ENCODE measurements at regions not wholly inside any gene's neighbourhood (a gene's known extent, or its start where the extent isn't known, plus 50 kb on each side); places are given as distances from the start of the nearest gene placed in this dataset.
"Not testable (repeated sequence)": the region's sequence is repeated elsewhere in the genome, so short reads cannot be mapped to it uniquely, and the experiment has no call there.

GRCh38 chr12:46546634-46547273 is 174.2 kb upstream of the SLC38A2 start:
- no peak for DNase-seq

GRCh38 chr12:46543378-46543795 is 170.8 kb upstream of the SLC38A2 start:
- not testable (repeated sequence) for DNase-seq

DNA sequence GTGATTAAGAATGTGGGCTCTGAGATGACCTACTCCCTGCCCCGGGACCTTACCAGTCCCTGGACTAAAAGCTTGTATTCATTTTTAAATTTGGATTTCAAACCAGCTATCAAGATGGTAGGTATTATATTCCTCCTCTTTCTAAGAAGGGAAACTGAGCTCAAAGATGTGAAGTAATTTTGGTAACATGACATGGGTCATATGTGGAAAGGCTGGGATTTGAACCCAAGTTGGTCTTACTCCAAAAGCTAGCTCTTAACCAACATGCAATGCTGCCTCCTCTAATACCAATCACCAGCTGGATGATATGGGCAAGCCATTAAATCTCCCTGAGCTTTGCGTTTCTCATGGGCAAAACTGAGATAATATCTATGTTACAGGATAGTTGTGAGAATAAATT is 166.4 kb upstream of the SLC38A2 start:
- DNase-seq: no peak

- no peak for DNase-seq
Measured at GRCh38 chr12:46537387-46537955, 164.9 kb upstream of the SLC38A2 start.

GRCh38 chr12:46536316-46536715 is 163.7 kb upstream of the SLC38A2 start:
- DNase-seq: not testable (repeated sequence)

DNA sequence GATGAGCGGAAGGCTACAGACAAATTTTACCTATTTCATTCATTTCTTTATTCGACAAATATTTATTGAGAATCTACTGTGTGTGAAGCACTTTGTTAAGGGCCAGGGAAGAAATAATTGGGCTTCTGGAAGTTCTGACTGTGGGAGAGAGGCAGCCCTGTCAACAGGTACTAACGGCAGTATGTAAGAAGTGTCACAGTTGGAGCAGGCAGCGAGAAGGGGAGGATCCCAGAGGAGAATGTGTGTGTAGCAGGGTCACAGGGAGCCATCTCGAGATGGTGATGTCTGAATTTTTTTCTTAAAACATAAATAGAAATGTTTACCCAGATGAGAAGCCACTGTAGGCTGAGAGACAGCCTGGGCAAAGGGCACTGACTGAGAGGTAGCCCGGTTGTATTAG is 163.3 kb upstream of the SLC38A2 start:
- DNase-seq: no peak

DNA sequence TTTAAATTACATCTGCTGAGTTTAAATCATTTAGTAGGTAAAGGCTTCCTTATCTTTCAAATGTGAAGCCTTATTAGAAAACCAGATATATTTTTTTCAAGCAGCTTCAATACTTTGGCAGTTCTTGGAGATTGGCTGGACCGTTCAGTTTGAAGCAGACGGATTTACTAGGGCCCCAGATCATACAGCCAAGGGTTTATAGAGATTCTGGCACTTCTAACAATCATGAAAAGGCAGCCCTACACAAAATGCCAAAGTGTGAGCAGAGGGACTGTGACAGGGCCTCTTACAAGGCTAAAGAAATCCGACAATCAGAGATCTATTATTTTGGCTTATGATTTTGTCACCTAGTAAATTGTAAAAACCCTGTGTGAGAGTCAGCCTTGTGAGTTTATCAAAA is 162.8 kb upstream of the SLC38A2 start:
- DNase-seq: no peak

- DNase-seq: no peak
Measured at GRCh38 chr12:46534327-46534840, 161.8 kb upstream of the SLC38A2 start.

- DNase-seq: no peak
Measured at GRCh38 chr12:46533723-46534122, 161.2 kb upstream of the SLC38A2 start.

- no peak for DNase-seq
Measured at GRCh38 chr12:46531804-46532203, 159.2 kb upstream of the SLC38A2 start.

DNA sequence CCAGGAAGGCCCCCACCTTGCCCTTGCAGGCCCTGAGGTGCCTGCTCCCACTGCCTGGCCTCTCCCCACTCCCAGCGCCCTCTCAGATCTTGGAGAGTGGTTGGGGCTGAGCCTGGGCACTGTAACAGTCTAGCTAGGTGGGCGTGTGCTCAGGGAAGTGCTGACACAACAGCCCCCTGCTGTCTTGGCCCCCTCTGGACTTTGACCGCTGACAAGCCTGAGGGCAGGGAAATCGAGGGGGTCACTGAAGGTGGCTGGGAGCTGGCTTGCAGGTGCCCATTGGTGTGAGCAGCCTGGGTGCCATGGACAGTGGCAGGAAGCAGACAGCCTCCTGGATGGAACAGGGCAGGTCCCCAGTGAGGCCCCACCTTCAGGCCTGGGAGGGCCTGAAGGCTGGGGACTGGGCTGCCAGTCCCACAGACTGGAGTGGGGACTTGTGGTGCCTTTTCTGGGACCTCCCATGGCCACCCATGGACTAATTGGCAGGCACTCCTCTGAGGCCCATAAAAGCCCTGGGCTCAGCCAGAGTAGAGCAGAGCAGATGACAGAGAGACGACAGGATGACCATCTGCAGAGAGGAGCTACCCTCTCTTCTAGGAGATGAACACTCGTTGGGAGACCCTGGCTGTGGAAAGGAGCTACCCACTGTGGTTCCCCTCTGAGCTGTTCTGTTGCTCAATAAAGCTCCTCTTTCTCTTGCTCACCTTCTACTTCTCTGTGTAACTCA is 158.6 kb upstream of the SLC38A2 start:
- DNase-seq: no peak

DNA sequence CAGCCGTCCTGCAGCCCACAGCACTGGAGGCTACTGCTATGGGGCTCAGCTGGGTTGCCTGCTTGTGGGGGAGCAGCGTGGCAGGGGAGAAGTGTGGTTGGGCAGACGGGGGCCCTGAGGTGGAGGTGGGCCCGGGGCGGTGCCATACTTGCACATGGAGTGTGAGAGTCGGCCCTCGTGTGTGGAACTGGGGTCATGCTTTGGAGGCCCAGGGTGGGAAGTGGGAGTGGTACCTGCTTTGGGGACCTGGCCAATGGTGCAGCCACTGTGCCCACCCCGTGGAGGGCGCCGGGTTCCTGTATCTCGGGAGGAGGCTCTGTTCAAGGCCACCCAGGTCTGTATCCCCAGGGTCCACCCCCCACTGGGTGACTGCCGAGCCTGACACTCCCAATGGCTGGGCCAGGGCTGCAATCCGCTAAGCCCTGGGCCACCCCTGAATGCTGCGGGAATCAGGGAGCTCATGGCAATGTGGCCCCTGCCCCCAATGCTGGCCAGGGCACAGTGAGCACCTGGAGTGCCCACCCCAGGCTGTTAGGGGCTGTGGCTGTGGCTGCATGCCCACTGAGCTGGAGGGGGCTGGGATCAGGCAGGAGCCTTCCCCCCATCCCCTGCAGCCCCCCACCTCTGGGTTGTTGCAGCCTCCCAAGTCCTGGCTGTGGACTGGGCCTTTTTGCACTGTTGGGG is 157.9 kb upstream of the SLC38A2 start:
- no peak for DNase-seq

- no peak for DNase-seq
Measured at GRCh38 chr12:46526233-46526632, 153.7 kb upstream of the SLC38A2 start.

DNA sequence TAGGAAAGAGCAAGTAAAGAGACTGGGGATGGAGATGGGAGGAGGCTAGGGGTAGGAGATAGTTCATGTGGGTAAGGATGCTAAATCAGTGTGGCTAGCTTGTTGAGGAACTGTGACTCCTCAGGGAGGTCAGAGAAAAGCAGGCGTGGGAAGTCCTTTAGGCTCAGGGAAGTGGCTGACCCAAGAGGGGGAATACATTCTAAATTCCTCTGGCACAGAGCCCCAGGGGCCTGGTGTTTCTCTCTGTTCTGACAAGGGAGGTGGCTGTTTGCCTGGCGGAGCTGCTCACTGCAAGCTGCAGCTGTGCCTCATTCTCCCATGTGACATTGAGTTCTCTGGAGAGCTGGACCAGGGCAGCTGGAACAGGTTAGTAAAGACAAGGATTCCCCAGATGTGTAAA is 152.2 kb upstream of the SLC38A2 start:
- no peak for DNase-seq

DNA sequence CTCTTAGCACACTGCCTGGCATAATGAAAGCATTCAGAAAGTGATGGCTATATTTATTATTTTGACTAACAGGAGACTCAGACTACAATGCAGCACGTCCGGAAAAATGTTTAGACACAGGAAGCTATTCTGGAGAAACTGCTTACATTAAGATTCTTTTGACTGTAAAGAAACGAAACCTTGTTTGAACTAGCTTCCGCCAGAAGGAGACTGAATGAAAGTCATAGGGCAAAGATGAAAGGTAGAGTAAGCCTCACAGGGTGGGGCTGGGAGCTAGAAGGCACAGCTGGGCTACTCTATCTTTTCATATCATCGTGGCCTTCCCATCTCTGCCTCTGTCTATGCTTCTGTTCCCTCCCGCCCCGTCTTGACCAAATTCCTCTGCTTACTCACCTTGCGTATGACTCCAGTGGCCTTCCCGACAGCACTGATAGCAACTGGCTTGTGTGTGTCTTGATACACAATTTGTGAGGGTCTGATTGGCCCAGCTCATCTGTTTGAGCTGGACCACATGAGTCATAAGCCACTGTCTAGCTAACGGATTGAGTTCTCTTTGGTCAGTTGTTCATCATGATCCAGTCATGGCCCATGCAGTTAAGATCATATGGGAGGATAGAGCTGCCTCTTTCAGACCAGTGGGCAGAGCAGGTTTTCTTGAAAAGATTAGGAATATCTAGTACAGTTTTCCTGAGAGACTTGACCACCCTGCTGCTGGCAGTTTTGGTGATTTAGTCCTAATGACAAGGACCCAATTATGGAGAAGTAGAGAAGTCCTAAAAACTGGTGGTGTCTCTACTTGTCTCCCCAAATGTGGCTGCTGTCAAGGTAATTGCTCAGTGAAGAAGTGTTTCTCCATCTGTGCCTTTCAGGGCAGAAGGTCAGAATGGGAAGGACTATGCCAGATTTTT is 151.5 kb upstream of the SLC38A2 start:
- DNase-seq: no peak

DNA sequence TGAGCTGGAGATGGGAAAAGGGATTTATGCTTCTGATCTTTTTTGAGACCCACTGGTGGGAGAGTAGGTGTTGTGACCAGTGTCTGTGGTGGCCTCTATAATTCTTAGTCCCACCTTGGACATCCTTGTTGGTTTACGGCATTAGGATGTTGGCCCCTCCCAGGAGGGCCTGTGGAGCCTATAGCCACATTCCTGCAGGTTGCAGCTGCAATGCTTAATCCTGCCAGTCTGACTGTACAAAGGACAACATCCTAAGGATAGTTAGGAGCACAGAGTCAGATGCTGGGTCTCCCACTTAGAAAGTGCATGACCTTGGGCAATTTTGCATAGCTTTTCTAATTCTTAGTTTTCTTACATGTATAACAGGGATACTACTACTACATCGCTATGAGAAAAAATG is 150.9 kb upstream of the SLC38A2 start:
- DNase-seq: no peak

DNA sequence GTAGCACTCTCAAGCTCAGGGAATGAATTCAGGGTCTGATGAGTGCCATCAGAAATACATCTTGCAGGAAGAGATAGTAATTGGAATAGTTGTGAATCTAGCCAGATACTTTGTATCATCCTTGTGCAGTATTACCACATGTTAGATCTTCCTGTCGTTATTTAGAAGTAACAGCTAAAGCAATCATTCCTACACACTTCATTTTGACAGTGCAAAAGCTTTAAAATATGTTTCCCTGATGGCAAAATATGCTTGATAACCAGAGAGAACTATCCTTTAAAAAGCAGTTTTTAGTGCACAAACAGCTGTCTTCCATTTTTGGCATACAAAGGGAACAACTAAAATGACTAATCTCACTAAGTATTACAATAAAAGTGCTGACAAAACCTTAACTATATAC is 149.5 kb upstream of the SLC38A2 start:
- DNase-seq: no peak

GRCh38 chr12:46521145-46521544 is 148.6 kb upstream of the SLC38A2 start:
- no peak for DNase-seq

DNA sequence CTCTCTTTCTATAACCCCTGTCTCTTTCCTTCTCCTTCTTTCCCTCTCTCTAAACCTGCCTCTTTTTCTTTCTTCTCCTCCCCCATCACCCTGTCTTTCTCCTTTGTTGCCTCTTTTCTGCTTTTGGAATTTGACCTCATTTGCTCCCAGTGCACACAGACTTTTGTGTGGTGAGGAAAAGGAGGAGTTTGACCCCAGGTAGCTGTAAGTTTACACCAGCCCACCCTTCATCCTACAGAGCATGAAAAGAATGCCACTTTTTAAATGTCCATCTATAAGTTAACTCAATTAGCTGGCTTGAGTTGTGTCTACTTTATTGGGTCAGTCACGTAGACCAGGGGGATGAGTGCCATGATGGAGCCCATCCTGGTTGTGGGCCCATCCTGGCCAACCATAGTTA is 146.8 kb upstream of the SLC38A2 start:
- DNase-seq: no peak

GRCh38 chr12:46518729-46519128 is 146.2 kb upstream of the SLC38A2 start:
- no peak for DNase-seq

DNA sequence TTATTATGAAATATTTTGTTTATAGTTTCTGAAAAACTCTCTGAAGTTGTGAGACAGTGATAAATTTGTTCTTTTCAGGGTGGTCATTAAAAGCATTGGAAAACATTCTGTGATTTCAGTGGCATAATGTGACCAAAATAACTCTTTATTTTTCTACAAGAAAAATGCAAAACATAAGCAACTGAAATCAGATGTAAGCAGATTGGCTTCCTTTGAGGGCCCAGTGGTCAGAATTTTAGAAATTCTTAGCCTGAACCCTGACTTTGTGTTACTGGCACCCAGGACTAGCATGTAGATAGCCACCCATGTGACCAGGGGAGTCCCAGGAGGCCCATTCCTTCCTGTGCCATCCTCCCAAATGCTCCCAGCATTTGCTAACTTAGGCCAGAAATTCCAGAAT is 145.6 kb upstream of the SLC38A2 start:
- no peak for DNase-seq

- no peak for DNase-seq
Measured at GRCh38 chr12:46517579-46517962, 145.0 kb upstream of the SLC38A2 start.

Measured in NCI-H2107 (cell line).